GM12892 (cell line): ENCODE measurements at regions not wholly inside any gene's neighbourhood (a gene's known extent, or its start where the extent isn't known, plus 50 kb on each side); places are given as distances from the start of the nearest gene placed in this dataset.

ENCODE experiments used
- POLR2A ChIP-seq: IDR thresholded peaks from 2 replicates; pipeline ENCODE4 v1.6.1; 2011; ENCODE audit warnings: low read depth, low read length, control low read depth
- TAF1 ChIP-seq: IDR thresholded peaks from 2 replicates; pipeline ENCODE4 v1.6.1; 2011; ENCODE audit warnings: low read depth, mild to moderate bottlenecking, control low read depth, low read length, borderline replicate concordance

DNA sequence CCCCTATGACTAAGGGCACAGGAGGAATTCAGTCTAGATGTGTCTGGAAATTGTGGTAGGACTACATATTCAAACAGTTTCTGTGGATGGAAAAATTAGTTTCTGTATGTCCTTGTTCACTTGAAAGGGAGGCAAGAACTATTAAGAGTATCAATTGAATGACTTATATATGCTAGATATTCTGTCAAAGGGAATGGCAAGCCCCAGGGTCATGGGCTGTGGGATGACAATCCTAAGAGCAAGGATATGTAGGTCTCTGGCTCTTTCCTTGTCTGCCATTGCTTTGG lies 383.5 kb upstream of the B3GALT2 start:
- no peak for TF ChIP-seq POLR2A
- no peak for TF ChIP-seq TAF1
